ENCODE measurements at regions not wholly inside any gene's neighbourhood (a gene's known extent, or its start where the extent isn't known, plus 50 kb on each side); places are given as distances from the start of the nearest gene placed in this dataset.
A peak's percentile ranks its signal among the peaks of the same experiment; 100 is the strongest.

DNA sequence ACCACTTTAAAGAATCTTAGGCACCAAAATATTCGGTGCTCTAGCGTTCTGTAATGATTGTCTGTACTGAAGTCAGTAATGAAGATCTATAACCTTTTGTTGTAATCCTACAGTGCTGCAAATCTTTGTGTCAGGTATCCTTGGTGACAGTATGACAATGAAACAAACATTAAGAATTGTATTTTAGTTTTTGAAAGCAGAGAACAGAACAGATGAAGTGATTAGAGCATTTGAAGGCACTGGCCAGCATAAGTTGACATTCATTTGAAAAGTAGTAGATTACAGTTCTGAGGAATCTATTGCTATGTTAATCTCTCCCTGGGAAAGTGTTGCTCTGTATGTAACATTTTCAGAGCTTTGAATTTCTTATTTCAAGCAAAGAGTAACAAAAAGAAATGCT is 451.2 kb downstream of the NUP35 start:
- TF ChIP-seq, protein P1, sequence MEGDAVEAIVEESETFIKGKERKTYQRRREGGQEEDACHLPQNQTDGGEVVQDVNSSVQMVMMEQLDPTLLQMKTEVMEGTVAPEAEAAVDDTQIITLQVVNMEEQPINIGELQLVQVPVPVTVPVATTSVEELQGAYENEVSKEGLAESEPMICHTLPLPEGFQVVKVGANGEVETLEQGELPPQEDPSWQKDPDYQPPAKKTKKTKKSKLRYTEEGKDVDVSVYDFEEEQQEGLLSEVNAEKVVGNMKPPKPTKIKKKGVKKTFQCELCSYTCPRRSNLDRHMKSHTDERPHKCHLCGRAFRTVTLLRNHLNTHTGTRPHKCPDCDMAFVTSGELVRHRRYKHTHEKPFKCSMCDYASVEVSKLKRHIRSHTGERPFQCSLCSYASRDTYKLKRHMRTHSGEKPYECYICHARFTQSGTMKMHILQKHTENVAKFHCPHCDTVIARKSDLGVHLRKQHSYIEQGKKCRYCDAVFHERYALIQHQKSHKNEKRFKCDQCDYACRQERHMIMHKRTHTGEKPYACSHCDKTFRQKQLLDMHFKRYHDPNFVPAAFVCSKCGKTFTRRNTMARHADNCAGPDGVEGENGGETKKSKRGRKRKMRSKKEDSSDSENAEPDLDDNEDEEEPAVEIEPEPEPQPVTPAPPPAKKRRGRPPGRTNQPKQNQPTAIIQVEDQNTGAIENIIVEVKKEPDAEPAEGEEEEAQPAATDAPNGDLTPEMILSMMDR (conservative IDR thresholded peaks at IDR 0.05): no peak
- no peak overlapping the region for H3K4me3 Mint-ChIP-seq
- no peak for DNase-seq (ENCODE audit: extremely low spot score, unreplicated experiment)
- no peaks in the 10 kb centered on the region for H3K4me1 Mint-ChIP-seq (ENCODE audit: unreplicated experiment)
- H3K36me3 Mint-ChIP-seq: no peaks in the 10 kb centered on the region
- H3K27me3 Mint-ChIP-seq: peaks cover 4% of the 10 kb centered on the region
- no peak overlapping the region for H3K27ac Mint-ChIP-seq
- H3K9me3 Mint-ChIP-seq: no peaks in the 10 kb centered on the region

DNA sequence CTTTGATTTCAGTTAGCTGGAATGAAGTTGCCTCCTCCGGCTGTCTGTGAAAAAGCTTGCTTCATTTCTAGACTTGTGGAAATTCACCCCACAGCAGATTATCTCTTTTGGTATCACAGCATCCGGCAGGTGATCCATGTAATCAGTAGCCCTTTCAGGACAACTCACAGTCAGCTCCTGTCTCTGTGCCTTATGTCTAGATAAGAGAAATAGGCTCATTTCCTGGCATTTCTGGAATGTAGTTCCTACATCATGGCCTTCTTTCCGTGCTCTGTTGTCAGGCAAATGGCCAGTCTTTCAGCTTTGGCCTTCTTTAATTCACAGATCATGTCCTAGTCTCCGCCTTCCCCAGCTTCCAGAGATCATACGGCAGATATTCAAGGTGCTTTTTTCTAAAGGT is 455.4 kb downstream of the NUP35 start:
- no peak for DNase-seq (ENCODE audit: extremely low spot score, unreplicated experiment)
- no peaks in the 10 kb centered on the region for H3K9me3 Mint-ChIP-seq
- no peaks in the 10 kb centered on the region for H3K36me3 Mint-ChIP-seq
- H3K4me1 Mint-ChIP-seq (ENCODE audit: unreplicated experiment): no peaks in the 10 kb centered on the region
- H3K27ac Mint-ChIP-seq: no peak overlapping the region
- H3K27me3 Mint-ChIP-seq: peaks cover 4% of the 10 kb centered on the region
- no peak overlapping the region for H3K4me3 Mint-ChIP-seq
- TF ChIP-seq, protein P1 (conservative IDR thresholded peaks at IDR 0.05): no peak

DNA sequence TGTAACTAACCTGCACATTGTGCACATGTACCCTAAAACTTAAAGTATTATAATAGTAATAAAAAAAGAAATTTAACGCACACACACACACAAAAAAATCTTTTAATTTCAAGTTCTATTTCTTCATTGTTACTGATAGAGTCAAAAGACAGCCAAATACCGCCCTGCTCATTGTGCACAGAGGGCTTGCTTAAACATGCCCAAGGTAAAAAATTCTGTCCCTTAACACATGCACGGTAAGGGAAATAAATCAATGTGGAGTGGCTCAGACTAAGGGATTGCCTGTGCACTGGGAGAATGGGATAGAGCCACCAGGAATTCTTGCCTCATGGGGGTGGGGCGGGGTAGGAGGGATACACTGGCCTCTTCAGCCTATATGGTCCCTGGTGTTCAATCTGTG is 468.0 kb downstream of the NUP35 start:
- no peak for DNase-seq (ENCODE audit: extremely low spot score, unreplicated experiment)
- Mint-ChIP-seq H3K4me3 (no peak overlapping the region), H3K27me3 (no peaks in the 10 kb centered on the region), H3K27ac (no peak overlapping the region), H3K4me1 (ENCODE audit: unreplicated experiment) (no peaks in the 10 kb centered on the region), H3K9me3 (no peaks in the 10 kb centered on the region), H3K36me3 (no peaks in the 10 kb centered on the region)
- TF ChIP-seq, protein P1 (conservative IDR thresholded peaks at IDR 0.05): no peak

DNA sequence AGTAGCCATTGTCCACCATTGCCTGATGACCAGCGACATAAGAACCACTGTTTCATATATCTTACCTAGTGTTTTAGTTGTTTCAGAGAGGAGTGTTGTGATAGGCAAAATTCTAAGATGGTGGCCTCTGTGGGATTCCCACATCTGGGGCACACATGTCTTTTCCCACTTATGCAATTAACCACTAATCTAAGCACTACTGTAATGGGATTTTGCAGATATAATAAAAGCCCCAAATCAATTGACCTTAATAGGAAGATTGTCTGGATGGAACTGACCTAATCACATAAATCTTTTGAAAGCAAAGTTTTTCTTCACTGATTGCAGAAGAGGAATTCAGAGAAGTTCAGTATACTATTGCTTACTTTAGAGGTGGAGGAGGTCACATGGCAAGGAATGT is 469.9 kb downstream of the NUP35 start:
- Mint-ChIP-seq H3K4me3 (no peak overlapping the region), H3K36me3 (no peaks in the 10 kb centered on the region), H3K4me1 (ENCODE audit: unreplicated experiment) (peaks cover 6% of the 10 kb centered on the region), H3K9me3 (no peaks in the 10 kb centered on the region), H3K27me3 (no peaks in the 10 kb centered on the region), H3K27ac (peak overlapping the region; percentile 17)
- TF ChIP-seq, protein P1 (conservative IDR thresholded peaks at IDR 0.05): no peak
- no peak for DNase-seq (ENCODE audit: extremely low spot score, unreplicated experiment)

DNA sequence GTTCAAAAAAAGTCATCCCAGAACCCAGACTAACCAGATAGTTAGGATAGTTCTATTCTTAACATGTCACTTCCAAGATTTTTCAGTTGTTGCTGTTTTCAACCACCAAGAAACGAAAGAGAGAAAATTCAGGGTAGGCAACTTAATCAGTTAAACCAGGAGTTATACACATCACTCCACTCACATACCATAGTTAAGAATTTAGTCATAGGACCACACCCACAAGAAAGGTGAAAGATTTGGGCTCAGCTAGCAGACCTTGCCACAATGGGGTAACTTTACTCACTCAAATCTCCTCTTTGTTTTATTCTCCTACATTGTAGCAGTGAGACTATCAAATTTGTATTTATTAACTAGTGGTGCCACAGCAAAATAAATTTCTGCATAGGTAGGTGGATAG is 473.6 kb downstream of the NUP35 start:
- Mint-ChIP-seq H3K9me3 (no peaks in the 10 kb centered on the region), H3K27ac (peak overlapping the region; percentile 87), H3K36me3 (no peaks in the 10 kb centered on the region), H3K27me3 (no peaks in the 10 kb centered on the region), H3K4me1 (ENCODE audit: unreplicated experiment) (peaks cover 6% of the 10 kb centered on the region), H3K4me3 (no peak overlapping the region)
- TF ChIP-seq, protein P1 (conservative IDR thresholded peaks at IDR 0.05): no peak
- no peak for DNase-seq (ENCODE audit: extremely low spot score, unreplicated experiment)

DNA sequence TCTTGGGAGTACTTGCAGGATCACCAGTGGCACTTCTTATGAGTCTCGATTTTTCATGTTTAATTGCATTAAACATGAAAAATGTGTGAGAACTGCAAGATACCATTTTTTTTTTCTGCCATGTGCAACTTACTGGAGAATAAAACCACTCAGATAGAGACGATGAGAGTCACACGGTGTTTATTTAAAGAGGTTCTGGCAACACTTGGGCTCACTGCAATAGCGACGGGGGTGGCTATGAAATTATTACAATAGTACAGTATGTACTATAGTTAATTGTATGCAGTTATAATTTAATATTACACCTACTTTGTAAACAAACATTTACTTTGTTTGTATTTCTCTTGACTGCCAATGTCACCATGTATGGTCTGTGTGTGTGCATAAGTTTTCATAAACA is 479.8 kb downstream of the NUP35 start:
- Mint-ChIP-seq H3K4me3 (no peak overlapping the region), H3K27ac (no peak overlapping the region), H3K27me3 (no peaks in the 10 kb centered on the region), H3K9me3 (no peaks in the 10 kb centered on the region), H3K4me1 (ENCODE audit: unreplicated experiment) (no peaks in the 10 kb centered on the region), H3K36me3 (no peaks in the 10 kb centered on the region)
- no peak for DNase-seq (ENCODE audit: extremely low spot score, unreplicated experiment)
- TF ChIP-seq, protein P1 (conservative IDR thresholded peaks at IDR 0.05): no peak

All from type B pancreatic cell (in vitro differentiated cells).